D721Med (cell line): ENCODE measurements at regions not wholly inside any gene's neighbourhood (a gene's known extent, or its start where the extent isn't known, plus 50 kb on each side); places are given as distances from the start of the nearest gene placed in this dataset.

Experiments used
- DNase-seq: peaks from one replicate; pipeline ENCODE4 v3.0.0; 2011; ENCODE audit warnings: low spot score; ENCODE audit not compliant: insufficient read length
- FAIRE-seq: peaks from 2 replicates; lab custom pipeline; 2011; peaks lifted over from hg19 to GRCh38; lab: Jason Lieb, UNC
- TF ChIP-seq, protein P1 (sequence below): IDR thresholded peaks from 2 replicates; pipeline ENCODE4 v1.5.1; 2012; ENCODE audit warnings: mild to moderate bottlenecking, control low read depth; ENCODE audit not compliant: insufficient read depth; ENCODE audit errors: missing control alignments

DNA sequence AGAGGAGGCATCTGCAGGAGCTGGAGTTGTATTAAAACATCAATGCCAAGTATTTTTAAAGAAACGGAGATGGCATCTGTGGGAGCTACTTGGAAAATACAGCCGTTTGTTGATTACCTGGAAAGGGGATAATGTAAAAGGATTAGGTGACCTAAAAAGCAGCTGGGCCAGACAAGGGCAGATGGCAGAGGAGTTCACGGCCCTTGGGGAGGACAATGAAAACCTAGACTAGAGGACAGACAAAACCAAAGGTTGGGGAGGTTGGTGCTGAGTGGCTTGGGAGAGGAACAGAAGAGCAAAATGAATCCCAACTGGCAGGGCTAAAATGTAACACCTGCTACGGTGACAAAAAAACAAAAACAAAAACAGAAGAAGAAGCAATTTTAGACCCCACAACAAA, 260.5 kb upstream of the JARID2 start:
- TF ChIP-seq, protein P1, sequence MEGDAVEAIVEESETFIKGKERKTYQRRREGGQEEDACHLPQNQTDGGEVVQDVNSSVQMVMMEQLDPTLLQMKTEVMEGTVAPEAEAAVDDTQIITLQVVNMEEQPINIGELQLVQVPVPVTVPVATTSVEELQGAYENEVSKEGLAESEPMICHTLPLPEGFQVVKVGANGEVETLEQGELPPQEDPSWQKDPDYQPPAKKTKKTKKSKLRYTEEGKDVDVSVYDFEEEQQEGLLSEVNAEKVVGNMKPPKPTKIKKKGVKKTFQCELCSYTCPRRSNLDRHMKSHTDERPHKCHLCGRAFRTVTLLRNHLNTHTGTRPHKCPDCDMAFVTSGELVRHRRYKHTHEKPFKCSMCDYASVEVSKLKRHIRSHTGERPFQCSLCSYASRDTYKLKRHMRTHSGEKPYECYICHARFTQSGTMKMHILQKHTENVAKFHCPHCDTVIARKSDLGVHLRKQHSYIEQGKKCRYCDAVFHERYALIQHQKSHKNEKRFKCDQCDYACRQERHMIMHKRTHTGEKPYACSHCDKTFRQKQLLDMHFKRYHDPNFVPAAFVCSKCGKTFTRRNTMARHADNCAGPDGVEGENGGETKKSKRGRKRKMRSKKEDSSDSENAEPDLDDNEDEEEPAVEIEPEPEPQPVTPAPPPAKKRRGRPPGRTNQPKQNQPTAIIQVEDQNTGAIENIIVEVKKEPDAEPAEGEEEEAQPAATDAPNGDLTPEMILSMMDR = no peak
- DNase-seq = no peak
- FAIRE-seq = no peak

GRCh38 chr6:14986370-14986769, 259.5 kb upstream of the JARID2 start:
- TF ChIP-seq, protein P1 = no peak
- FAIRE-seq (no peak), DNase-seq (no peak)

DNA sequence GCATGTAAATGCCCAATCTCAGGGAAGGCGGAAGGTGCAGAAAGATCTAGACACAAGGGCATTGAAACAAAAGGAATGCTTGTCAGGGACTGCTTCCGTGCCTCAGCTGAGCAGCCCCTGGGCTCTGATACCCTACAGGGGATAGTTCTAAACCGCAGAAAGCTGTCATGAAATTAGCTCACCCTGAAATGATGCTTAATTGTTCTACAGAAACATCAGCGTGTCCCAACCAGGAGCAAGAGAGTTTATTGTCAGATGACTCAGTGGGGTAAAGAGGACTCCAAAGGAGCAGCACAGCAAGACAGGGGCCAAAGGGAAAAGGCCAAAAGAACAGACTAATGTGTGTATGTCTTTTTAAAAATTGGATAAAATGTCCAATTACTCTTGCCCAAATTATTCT, 258.4 kb upstream of the JARID2 start:
- DNase-seq (no peak), FAIRE-seq (no peak)
- TF ChIP-seq, protein P1 = no peak

GRCh38 chr6:14992382-14992781, 253.5 kb upstream of the JARID2 start:
- DNase-seq = no peak
- TF ChIP-seq, protein P1 = no peak
- FAIRE-seq = no peak

DNA sequence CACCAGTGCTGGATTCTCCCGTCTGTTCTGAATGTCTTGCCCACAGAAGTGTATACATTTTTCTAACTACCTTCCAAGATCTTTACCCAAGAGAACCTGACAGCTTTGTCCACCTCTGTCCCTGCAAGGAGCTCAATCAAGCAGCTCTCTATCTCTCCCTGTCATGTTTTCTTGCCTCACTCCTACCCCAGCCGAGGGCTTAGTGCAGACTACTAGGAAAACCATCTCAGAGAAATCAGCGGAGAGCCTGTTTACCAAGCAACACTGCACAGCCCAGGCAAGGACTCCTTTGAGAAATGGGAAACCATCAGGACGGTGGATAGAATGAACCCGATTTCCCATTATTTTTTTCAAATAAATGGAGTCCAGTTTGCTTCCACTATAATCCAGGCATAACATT, 250.7 kb upstream of the JARID2 start:
- no peak for FAIRE-seq
- no peak for DNase-seq
- TF ChIP-seq, protein P1 = no peak

- no peak for DNase-seq
- FAIRE-seq = no peak
- TF ChIP-seq, protein P1 = no peak
These were observed 249.8 kb upstream of the JARID2 start for GRCh38 chr6:14995966-14996602.

- no peak for FAIRE-seq
- TF ChIP-seq, protein P1 = no peak
- DNase-seq = no peak
These were observed 249.0 kb upstream of the JARID2 start for GRCh38 chr6:14996892-14997291.
